ENCODE measurements at regions not wholly inside any gene's neighbourhood (a gene's known extent, or its start where the extent isn't known, plus 50 kb on each side); places are given as distances from the start of the nearest gene placed in this dataset.
A peak's percentile ranks its signal among the peaks of the same experiment; 100 is the strongest.
"Not testable (repeated sequence)": the region's sequence is repeated elsewhere in the genome, so short reads cannot be mapped to it uniquely, and the experiment has no call there.

DNA sequence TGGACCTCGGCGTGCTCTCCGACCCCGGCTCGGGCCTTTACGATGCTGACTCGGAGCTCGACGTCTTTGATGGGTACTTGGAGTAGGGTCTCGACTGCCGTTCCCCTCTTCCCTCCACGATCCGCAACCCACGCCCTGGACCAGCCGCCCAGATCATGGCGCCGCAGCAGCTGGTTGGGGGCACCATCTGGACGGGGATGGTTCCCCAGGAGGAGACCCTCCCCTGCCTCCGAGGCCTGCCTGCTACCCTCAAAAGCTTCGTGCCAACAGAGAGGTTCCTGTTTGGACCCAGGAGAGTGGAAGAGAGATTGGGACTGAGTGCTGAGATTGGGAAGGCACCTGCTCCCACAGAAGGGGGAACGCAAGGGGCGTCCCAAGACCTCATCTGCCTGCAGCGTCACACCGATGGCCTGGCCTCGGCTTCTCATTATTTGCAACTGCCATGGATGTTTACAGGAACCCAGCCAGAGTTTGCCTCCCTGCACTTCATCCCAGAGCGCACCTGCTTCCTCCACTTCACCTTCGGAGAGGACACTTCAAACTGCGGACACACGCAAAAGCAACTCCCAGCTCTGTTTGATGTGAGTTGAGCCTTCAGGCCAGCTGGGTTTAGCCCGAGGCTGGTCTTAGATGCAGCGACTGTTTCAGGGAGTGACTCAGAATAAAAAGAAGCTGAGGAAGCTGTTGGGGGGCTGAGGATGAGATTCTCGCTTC, 58.9 kb downstream of the GOLGA6L7 start:
- peak; percentile 8 for DNase-seq

DNA sequence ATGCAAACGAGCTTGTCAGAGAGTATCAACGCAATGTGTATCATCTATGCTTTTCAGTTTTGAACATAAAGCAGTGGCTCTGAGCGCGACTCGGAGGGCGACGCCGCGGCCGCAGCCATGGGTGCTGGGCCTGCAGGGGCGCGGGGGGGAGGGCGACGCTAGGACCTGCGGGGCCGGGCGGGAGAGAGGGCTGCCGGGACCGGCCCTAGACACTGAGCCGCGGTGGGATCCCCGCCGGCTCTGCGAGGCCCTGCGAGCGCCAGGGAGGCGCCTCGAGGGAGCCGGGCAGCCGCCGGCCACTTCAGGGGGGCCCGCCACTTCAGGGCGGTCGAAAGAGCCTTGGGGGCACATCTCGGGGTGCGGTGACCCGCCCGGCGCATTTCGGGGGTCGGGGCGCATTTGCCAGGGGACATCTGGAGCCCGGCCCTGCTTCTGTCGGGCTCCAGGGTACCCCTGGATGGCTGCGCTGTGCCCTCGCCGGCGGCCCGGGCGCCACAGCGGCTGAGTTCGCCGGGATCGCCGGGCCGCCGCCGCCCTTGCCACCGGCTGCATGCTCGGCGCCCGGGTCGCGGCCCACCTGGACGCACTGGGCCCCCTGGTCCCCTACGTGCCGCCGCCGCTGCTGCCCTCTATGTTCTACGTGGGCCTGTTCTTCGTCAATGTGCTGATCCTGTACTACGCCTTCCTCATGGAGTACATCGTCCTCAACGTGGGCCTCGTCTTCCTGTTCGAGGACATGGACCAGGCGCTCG, 59.6 kb downstream of the GOLGA6L7 start:
- not testable (repeated sequence) for DNase-seq

DNA sequence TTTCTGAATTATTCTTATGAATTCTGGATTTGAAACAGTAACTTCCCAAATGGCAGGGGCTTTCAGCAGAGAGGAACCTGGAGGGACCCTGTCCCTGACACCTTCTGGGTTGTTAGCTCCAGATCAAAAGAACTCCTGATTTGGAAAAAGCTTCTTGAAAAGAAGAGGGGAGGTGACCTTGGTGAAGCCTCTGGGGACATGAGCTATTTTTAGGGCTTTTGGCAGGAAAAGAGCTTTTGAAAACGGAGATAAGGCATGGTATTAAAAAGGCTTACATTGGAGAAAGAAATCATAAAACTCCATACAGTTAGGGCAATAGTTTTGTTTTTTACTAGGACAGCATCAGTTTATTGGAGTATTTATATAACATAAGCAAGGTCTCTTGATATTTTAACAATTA, 60.3 kb downstream of the GOLGA6L7 start:
- not testable (repeated sequence) for DNase-seq

DNA sequence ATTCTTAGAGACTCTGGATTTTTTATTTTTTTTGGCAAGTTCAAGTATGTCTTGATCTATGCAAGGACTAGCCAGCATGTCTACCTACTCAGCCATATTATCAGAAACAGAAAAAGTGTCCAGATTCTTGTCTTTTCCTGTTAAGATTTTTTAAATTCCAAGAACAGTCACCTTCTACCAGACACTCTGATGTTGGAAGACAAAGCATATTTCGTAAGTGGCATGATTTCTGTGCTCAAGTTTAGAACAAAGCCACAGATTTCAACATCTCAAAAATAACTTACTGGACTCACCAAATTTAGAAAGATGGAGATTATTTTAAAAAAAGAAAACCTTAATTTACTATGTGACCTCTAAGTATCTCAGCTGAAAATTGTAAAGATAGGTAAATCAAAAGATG, 61.9 kb downstream of the GOLGA6L7 start:
- DNase-seq: no peak

GRCh38 chr15:28784347-28785163, 63.9 kb downstream of the GOLGA6L7 start:
- DNase-seq: not testable (repeated sequence)

GRCh38 chr15:28783873-28784272, 64.6 kb downstream of the GOLGA6L7 start:
- no peak for DNase-seq

DNA sequence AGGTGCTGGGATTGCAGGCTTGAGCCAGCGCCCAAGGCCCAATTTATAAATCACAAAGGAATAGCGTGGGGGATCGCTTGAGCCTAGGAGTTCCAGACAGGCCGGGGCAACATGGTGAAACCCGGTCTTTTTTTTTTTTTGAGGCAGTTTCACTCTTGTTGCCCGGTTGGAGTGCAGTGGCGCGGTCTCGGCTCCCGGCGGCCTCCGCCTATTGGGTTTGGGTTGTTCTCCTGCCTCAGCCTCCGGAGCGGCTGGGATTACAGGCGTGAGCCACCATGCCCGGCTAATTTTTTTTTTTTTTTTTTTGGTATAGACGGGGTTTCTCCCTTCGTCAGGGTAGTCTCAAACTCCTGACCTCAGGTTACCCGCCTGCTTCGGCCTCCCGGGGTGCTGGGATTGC, 65.0 kb downstream of the GOLGA6L7 start:
- DNase-seq: no peak

GRCh38 chr15:28778397-28778796, 66.2 kb upstream of the GOLGA8M start:
- not testable (repeated sequence) for DNase-seq

DNA sequence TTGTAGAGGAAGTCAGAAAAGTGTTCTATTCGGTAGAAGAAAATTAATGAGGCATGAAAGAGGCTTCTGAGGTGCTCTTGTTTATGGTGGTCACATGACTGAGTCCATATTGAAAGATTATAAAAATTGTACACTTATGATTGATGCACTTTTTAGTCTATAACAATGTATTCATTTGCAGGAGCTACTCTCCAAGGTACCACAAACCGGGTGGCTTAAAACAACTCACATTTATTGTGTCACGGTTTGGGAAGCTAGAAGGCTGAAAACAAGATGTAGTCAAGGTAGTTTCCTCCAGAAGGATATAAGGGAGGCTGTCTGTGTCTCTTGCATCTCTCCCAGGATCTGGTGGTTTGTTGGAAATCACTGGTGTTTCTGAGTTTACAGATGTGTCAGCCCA, 60.6 kb upstream of the GOLGA8M start:
- not testable (repeated sequence) for DNase-seq

All from activated CD4-positive, alpha-beta T cell treated with anti-CD3 and anti-CD28 coated beads, Interleukin-10, Interleukin-2, amounts not matched to agents 100 ng/mL and 50 ng/mL, durations not matched to agents 16 hours and 8 hours (primary cell).